ENCODE measurements at regions not wholly inside any gene's neighbourhood (a gene's known extent, or its start where the extent isn't known, plus 50 kb on each side); places are given as distances from the start of the nearest gene placed in this dataset.

- Histone ChIP-seq H4K91ac (replicated peaks; ENCODE audit: insufficient read length, low read length) (no peak overlapping the region), H3K9ac (replicated peaks in 1 of 4; ENCODE audit: extremely low read depth in 1 of 4, low read depth in 3 of 4, low read length in 3 of 4) (no peak overlapping the region), H2AK5ac (ENCODE audit: low read depth, low read length) (no peak overlapping the region), H4K5ac (ENCODE audit: insufficient read length, low read depth, low read length) (no peak overlapping the region), H3K36me3 (ENCODE audit: control insufficient read depth in 2 of 4, insufficient read depth in 4 of 4, low read length in 3 of 4) (no peaks in the 10 kb centered on the region), H3K79me2 (ENCODE audit: control insufficient read depth in 1 of 2, insufficient read depth in 2 of 2, low read length in 2 of 2) (no peaks in the 10 kb centered on the region), H3K14ac (ENCODE audit: insufficient read length) (no peak overlapping the region), H3K27ac (ENCODE audit: low read depth, low read length) (no peak overlapping the region), H2AFZ (ENCODE audit: low read length) (no peak overlapping the region), H3K4me2 (ENCODE audit: insufficient read depth in 1 of 2, low read depth in 2 of 2, low read length in 2 of 2) (no peak overlapping the region), H2BK12ac (ENCODE audit: low read depth, low read length) (no peak overlapping the region), H2BK120ac (replicated peaks; ENCODE audit: low read depth, low read length) (no peak overlapping the region), H3K4me1 (replicated peaks in 1 of 4; ENCODE audit: control insufficient read depth in 3 of 4, insufficient read depth in 4 of 4, low read length in 3 of 4) (no peaks in the 10 kb centered on the region), H2BK5ac (ENCODE audit: low read depth, low read length) (no peak overlapping the region), H4K8ac (ENCODE audit: extremely low read depth, insufficient read depth, low read length) (no peak overlapping the region), H3K27me3 (replicated peaks in 1 of 4; ENCODE audit: control insufficient read depth in 3 of 4, extremely low read depth in 1 of 4, insufficient read depth in 3 of 4, low read length in 3 of 4) (no peaks in the 10 kb centered on the region), H3K9me3 (ENCODE audit: insufficient read depth in 2 of 2, low read depth in 1 of 2, low read length in 1 of 2) (no peaks in the 10 kb centered on the region), H3K79me1 (ENCODE audit: low read depth, low read length) (no peaks in the 10 kb centered on the region), H3K56ac (replicated peaks; ENCODE audit: insufficient read length, low read depth, low read length) (no peak overlapping the region), H3K4me3 (ENCODE audit: extremely low read depth in 1 of 4, insufficient read depth in 2 of 4, low read depth in 3 of 4, low read length in 4 of 4) (no peak overlapping the region), H2BK20ac (ENCODE audit: low read length) (no peak overlapping the region), H3K23ac (ENCODE audit: insufficient read length) (no peak overlapping the region), H3K18ac (ENCODE audit: extremely low read depth, low read length) (no peak overlapping the region), H3K4ac (replicated peaks; ENCODE audit: insufficient read length, low read depth, low read length) (no peak overlapping the region), H2BK15ac (ENCODE audit: low read length) (no peak overlapping the region), H3K23me2 (ENCODE audit: low read depth, low read length) (no peaks in the 10 kb centered on the region), H4K20me1 (replicated peaks in 1 of 2; ENCODE audit: control insufficient read depth in 1 of 2, insufficient read depth in 2 of 2, low read length in 2 of 2) (no peaks in the 10 kb centered on the region)
- WGBS, 2 experiments (ENCODE audit: extremely low coverage in 1 of 2, insufficient coverage in 1 of 2, insufficient read length in 1 of 2, insufficient replicate concordance in 2 of 2, low coverage in 1 of 2, low lambda C conversion rate in 2 of 2, missing lambda C conversion rate in 1 of 2), result 89% methylated on average over 2 of the region's 2 CpGs; no CpG with 5 or more reads in 1 of the 2 experiments
- no peak for FAIRE-seq
- no peak for DNase-seq (ENCODE audit: low read depth in 1 of 2, low spot score in 2 of 2)
- ChIA-PET CTCF (ENCODE audit: partially characterized antibody) (no interaction called here), POLR2A (ENCODE audit: partially characterized antibody) (no interaction called here)
- TF ChIP-seq KDM5A (IDR thresholded peaks at IDR 0.05; ENCODE audit: low read length), result no peak
- TF ChIP-seq SIX5 (IDR thresholded peaks at IDR 0.05; ENCODE audit: low read depth, low read length), result no peak
- TF ChIP-seq CREB1 (IDR thresholded peaks at IDR 0.05), result no peak
- TF ChIP-seq PHF8 (conservative IDR thresholded peaks at IDR 0.05; ENCODE audit: low read depth, low read length), result no peak
- no peak for TF ChIP-seq SIRT6 (IDR thresholded peaks at IDR 0.05; ENCODE audit: low read length)
- no peak for TF ChIP-seq RNF2 (IDR thresholded peaks at IDR 0.05; ENCODE audit: borderline replicate concordance, low read depth, low read length, missing control alignments, poor library complexity, severe bottlenecking)
- no peak for TF ChIP-seq NANOG (IDR thresholded peaks at IDR 0.05; ENCODE audit: insufficient read depth, low read depth, low read length, poor library complexity, severe bottlenecking)
Observed at GRCh38 chr18:59960272-59960671, 60.5 kb downstream of the PMAIP1 start.

All from H1 (cell line).